DMS 273 (cell line): ENCODE measurements at regions not wholly inside any gene's neighbourhood (a gene's known extent, or its start where the extent isn't known, plus 50 kb on each side); places are given as distances from the start of the nearest gene placed in this dataset.
"Not testable (repeated sequence)": the region's sequence is repeated elsewhere in the genome, so short reads cannot be mapped to it uniquely, and the experiment has no call there.

Source experiments
- DNase-seq: peaks from one replicate; lab custom pipeline; 2025; ENCODE audit not compliant: unreplicated experiment; lab: John Stamatoyannopoulos, UW

GRCh38 chr14:89661392-89661791, 244.4 kb upstream of the FOXN3 start:
- peak; percentile 16 for DNase-seq

GRCh38 chr14:89660625-89661233, 243.7 kb upstream of the FOXN3 start:
- DNase-seq = not testable (repeated sequence)

- peak; percentile 8 for DNase-seq
These were observed 243.1 kb upstream of the FOXN3 start for GRCh38 chr14:89660166-89660565.

- DNase-seq = no peak
These were observed 242.1 kb upstream of the FOXN3 start for GRCh38 chr14:89658977-89659670.

- DNase-seq = no peak
These were observed 240.0 kb upstream of the FOXN3 start for GRCh38 chr14:89657014-89657413.

GRCh38 chr14:89654998-89655397, 238.0 kb upstream of the FOXN3 start:
- DNase-seq = no peak

GRCh38 chr14:89652352-89652751, 235.3 kb upstream of the FOXN3 start:
- DNase-seq = no peak

GRCh38 chr14:89651805-89652204, 234.8 kb upstream of the FOXN3 start:
- DNase-seq = no peak

GRCh38 chr14:89650077-89650978, 233.3 kb upstream of the FOXN3 start:
- DNase-seq = no peak

- no peak for DNase-seq
These were observed 232.5 kb upstream of the FOXN3 start for GRCh38 chr14:89649451-89650075.

- DNase-seq = no peak
These were observed 231.9 kb upstream of the FOXN3 start for GRCh38 chr14:89648924-89649323.

- no peak for DNase-seq
These were observed 231.5 kb upstream of the FOXN3 start for GRCh38 chr14:89648510-89648909.

GRCh38 chr14:89646971-89647370, 229.9 kb upstream of the FOXN3 start:
- DNase-seq = no peak

- DNase-seq = no peak
These were observed 227.6 kb upstream of the FOXN3 start for GRCh38 chr14:89644641-89645040.

- no peak for DNase-seq
These were observed 224.6 kb upstream of the FOXN3 start for GRCh38 chr14:89641495-89642175.

GRCh38 chr14:89640141-89640540, 223.1 kb upstream of the FOXN3 start:
- no peak for DNase-seq

GRCh38 chr14:89639687-89640086, 222.7 kb upstream of the FOXN3 start:
- no peak for DNase-seq

GRCh38 chr14:89638891-89639290, 221.9 kb upstream of the FOXN3 start:
- no peak for DNase-seq

GRCh38 chr14:89637581-89637980, 220.5 kb upstream of the FOXN3 start:
- no peak for DNase-seq

GRCh38 chr14:89635615-89636014, 218.6 kb upstream of the FOXN3 start:
- DNase-seq = no peak

GRCh38 chr14:89634037-89634436, 217.0 kb upstream of the FOXN3 start:
- DNase-seq = no peak
